Left cardiac atrium (tissue), 4 donors: ENCODE measurements at regions not wholly inside any gene's neighbourhood (a gene's known extent, or its start where the extent isn't known, plus 50 kb on each side); places are given as distances from the start of the nearest gene placed in this dataset.

Experiments
- ATAC-seq, 2 donors: fragments of 200-7000 bp; cut with Tn5 transposase; one replicate each; pipeline ENCODE4 v1.9.1; 2020; ENCODE audit warnings: mild to moderate bottlenecking in 2 of 2, moderate library complexity in 2 of 2
- DNase-seq: peaks from one replicate; pipeline ENCODE4 v3.0.0-alpha.2; 2020
- intact Hi-C, 2 donors: fragments of 100-400 bp; cut with DNase I; formaldehyde crosslinking; loops; one replicate each; pipeline versions ENCODE4 v1.14.1 to v1.15.1; 2022 to 2023
- donor health status: DM: no; HTN: yes; CAD: no.
- donor health status: DM: no; HTN: yes; CAD: no; lungs with severe emphysema.
- donor health status: DM: yes; HTN: yes; CAD: no.
- donor health status: Dilated cardiomyopathy.

DNA sequence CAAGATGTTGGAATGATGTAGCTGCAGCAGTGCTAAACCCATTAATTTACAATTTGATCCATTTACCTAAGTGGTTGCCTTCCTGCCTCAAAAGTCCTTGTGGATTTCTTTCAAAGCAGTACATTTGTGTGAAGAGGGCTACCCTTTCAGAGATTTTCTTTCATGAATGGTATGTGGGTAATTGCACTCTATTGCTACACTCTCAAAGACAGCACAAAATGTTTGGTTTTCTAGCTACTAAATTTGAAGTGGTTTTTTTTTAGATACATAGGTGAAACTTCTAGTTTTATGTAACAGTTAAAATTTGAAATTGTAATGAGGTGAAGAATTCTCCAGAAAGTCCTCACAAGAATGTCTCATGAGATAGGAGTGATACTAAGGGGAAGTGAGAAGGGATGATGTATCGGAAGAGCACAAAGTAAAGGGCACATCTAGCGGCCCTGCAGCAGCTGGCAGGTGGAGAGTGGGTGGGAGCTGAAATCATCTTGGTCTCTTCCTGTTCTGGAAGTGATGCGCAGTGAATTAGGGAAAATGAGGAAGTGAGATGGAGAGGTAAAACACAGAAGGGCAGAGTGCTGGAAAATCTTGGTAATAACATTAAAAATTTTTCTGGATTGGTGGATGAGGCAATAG, 236.8 kb upstream of the MAN1A1 start:
- intact Hi-C loops: no loop called here
- ATAC-seq (no peak), DNase-seq (no peak)

- intact Hi-C loops: no loop called here
- ATAC-seq: no peak
- DNase-seq: no peak
These were observed 234.5 kb upstream of the MAN1A1 start for GRCh38 chr6:119584088-119584487.

- no peak for DNase-seq
- ATAC-seq: no peak
These were observed 231.7 kb upstream of the MAN1A1 start for GRCh38 chr6:119581220-119581619.

DNA sequence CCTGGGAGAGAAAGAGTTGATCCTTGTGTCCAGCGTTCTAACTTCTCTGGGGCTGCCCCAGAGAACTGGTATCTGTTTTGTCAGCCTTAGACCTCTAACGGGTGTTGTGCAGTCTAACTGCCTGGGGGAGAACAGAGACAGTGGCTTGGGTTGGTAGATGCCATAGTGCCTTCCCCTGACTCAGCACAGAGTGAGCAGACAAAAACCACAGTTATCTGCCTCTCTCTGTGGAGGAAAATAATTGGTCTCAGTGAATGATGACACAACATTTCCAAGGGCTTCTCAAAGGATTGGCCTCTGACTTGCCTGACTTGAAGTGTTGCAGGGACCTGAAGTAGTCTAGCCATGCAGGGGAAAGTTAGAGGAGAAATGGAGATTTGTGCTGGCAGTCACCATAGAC, 226.2 kb upstream of the MAN1A1 start:
- intact Hi-C loops: no loop called here
- DNase-seq (no peak), ATAC-seq (no peak)

More at GRCh38 chr6:119581220-119581619, 231.7 kb upstream of the MAN1A1 start:
- intact Hi-C loops: no loop called here

DNA sequence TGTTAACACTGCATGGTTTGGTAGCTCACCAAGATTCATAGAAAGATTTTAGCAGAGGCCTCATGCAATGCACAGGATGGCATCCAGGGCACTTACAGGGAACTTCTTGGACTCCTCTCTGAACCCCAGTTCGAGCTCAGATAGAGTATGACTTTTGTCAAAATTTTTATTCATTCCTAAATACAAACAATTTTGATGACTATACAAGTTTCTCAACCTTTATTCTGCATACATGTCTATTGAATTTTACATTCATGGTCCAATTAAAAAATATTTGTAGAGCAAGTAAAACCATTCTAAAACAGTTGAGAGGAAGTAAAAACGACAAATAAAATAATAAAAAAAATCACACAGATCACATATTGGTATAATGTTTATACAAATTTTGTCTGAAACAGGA, 219.0 kb upstream of the MAN1A1 start:
- intact Hi-C loops: no loop called here
- ATAC-seq (no peak), DNase-seq (no peak)

- intact Hi-C loops: no loop called here
- DNase-seq: no peak
- ATAC-seq: no peak
These were observed 217.1 kb upstream of the MAN1A1 start for GRCh38 chr6:119566546-119567260.

GRCh38 chr6:119565893-119566292, 216.3 kb upstream of the MAN1A1 start:
- intact Hi-C loops: no loop called here
- DNase-seq: no peak

GRCh38 chr6:119562168-119562567, 212.6 kb upstream of the MAN1A1 start:
- DNase-seq: no peak
- no peak for ATAC-seq
- intact Hi-C loops: no loop called here

More at GRCh38 chr6:119565893-119566292, 216.3 kb upstream of the MAN1A1 start:
- ATAC-seq: no peak

DNA sequence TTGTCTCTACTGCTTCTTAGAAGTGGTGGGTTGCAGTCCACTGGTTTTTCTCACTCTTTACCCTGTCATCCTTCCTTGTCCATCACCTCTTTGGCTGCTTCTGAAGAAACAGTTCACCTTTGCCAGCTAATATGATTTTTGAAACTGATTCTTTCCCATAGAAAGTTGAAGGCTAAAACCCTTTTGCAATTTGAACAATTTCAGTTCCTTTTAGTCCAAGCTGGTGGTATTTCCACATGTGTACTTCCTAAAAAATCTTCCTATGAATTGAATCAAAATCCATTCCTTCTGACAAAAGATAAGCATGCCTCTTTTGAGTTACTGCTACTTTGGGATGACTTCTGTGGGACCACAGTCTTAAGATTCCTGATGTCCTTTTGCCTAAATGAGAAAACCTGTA, 210.0 kb upstream of the MAN1A1 start:
- ATAC-seq (no peak), DNase-seq (no peak)
- intact Hi-C loops: no loop called here

DNA sequence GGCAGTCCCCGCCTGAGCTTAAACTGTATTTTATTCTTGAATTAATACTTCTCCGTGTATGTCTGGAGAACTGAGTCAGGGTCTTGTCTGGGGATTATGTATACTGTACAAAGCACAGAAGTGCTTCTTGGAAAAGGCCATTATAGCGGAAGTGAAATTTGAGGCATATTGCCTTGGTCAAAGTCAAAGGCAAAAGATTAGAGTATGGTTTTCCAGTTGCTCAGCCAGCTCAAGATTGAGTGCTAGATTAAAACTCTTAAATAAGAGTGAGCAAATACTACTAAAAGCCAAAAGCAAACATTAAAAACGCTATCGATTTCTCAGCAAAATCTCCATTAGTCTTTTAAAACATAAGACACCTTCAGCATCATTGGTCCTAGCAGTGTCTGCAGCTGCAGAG, 207.7 kb upstream of the MAN1A1 start:
- intact Hi-C loops: no loop called here
- no peak for DNase-seq
- ATAC-seq: no peak

- intact Hi-C loops: no loop called here
- no peak for DNase-seq
- no peak for ATAC-seq
These were observed 202.5 kb upstream of the MAN1A1 start for GRCh38 chr6:119552021-119552420.

- intact Hi-C loops: no loop called here
- DNase-seq: no peak
- ATAC-seq: no peak
These were observed 197.5 kb upstream of the MAN1A1 start for GRCh38 chr6:119547024-119547423.

- no peak for ATAC-seq
- intact Hi-C loops: no loop called here
- DNase-seq: no peak
These were observed 195.7 kb upstream of the MAN1A1 start for GRCh38 chr6:119545245-119545644.

- no peak for DNase-seq
- intact Hi-C loops: no loop called here
- no peak for ATAC-seq
These were observed 195.0 kb upstream of the MAN1A1 start for GRCh38 chr6:119544325-119545175.

DNA sequence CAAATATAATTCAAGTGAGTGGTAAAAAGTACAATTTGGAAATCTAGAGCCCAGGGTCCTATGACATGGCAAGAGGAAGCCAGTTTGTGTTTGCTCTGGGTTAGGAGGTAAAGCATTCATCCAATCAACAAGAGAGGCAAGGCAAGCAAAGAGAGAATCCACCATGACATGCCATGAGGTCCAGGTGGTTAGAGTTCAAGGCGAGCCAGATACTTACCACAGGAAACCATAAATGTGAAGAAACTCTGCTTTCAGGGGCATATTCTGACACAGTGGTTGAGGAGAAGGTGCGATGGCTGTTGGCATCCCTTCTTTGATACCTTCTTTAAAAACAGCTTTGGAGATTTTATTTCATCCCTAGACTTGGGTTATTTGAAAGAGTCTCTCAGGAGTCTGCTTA, 193.8 kb upstream of the MAN1A1 start:
- ATAC-seq (no peak), DNase-seq (no peak)
- intact Hi-C loops: no loop called here

DNA sequence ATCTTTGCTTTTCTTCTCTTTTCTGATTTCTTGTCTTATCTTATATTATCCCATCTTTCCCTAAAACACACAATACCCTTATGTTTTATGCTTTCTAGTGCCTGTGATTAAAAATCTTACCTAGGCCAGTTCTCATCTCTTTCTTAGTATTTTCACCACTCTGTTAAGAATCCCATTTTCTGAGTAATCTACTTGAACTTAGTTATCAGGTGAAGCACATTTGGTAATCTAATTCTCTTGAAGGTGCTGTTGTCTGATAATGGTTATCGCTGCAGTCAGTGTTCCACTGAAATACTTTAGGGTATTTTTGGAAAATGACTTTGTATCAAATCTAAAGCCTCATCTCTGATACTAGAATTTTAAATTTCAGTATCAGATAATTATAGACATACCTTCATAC, 192.5 kb upstream of the MAN1A1 start:
- intact Hi-C loops: no loop called here
- DNase-seq (no peak), ATAC-seq (no peak)

- ATAC-seq: peak; percentile 55 to 84
- no peak for DNase-seq
- intact Hi-C loops: no loop called here
These were observed 191.8 kb upstream of the MAN1A1 start for GRCh38 chr6:119541132-119541905.

GRCh38 chr6:119540417-119540816, 190.9 kb upstream of the MAN1A1 start:
- ATAC-seq (no peak), DNase-seq (no peak)
- intact Hi-C loops: no loop called here

DNA sequence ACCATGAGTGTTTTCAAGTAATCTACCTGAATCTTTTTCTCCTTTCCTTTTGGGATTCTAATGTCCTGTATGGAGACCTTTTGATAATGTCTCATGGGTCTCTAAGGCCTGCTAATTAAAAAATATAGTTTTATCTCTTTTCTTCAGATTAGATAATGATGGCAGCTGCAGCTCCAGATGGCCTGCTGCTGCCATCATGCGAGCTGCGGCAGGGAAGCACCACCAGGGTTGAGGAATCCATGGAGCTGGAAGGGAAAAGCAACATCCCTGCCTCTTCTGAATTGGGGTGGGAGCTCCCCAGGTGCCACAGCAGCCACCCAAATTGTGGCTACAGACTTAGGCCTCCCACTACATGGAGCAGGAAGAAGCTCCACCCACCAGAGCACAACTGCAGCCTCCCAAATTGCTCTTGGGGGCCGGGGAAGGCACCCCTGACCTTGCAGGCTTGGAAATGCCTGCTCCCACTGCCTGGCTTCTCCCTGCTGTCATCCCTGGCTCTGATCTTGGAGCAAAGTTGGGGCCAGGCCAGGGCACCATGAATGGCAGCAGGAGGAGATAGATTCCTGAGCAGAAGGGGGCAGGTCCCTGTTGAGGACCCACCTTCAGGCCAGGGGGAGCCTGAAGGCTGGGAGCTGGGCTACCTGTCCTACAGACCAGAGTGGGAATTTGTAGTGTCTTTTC, 189.6 kb upstream of the MAN1A1 start:
- no peak for DNase-seq

More for the DNA sequence above, 189.6 kb upstream of the MAN1A1 start:
- intact Hi-C loops: no loop called here
- ATAC-seq: no peak
